Muscle of back (tissue), 3 donors: ENCODE measurements at regions not wholly inside any gene's neighbourhood (a gene's known extent, or its start where the extent isn't known, plus 50 kb on each side); places are given as distances from the start of the nearest gene placed in this dataset.

Source experiments
- DNase-seq, 3 donors: peaks; one replicate each; pipeline versions ENCODE4 v3.0.0 to v3.0.0-alpha.2; 2013

DNA sequence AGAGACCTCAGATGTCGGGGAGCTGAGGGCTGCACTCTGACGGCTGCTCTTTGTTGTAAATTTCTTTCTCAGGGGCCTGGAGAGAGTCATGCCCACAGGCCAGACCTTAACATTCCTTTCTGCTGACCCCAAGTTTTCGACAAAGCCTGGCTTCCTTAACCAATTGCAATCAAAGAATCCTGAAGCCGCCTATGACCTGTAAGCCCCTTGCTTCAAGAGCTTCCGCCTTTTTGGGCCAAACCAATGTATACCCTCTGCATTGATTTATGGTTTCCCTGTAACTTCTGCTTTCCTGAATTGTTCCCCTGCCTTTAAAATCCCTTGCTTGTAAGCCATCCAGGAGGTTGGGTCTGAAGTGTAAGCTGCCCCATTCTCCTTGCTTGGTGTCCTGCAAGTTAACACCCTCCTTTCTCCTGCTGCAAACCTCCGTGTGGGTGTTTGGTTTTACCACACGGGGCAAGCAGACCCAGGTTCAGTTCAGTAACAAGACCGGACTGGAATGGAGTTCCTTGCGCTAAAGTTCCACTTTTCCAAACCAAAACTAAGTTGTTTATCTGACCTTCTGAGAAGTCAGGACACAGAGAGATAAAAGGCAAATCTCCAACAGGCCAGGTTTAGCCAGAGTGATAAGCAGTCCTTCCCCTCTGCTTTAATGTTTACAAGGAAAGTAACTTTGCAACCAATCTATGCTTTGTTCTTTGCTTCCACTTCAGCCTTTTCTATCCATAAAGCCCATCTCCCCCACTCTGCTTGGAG lies 141.6 kb downstream of the KCNJ12 start:
- DNase-seq = no peak

DNA sequence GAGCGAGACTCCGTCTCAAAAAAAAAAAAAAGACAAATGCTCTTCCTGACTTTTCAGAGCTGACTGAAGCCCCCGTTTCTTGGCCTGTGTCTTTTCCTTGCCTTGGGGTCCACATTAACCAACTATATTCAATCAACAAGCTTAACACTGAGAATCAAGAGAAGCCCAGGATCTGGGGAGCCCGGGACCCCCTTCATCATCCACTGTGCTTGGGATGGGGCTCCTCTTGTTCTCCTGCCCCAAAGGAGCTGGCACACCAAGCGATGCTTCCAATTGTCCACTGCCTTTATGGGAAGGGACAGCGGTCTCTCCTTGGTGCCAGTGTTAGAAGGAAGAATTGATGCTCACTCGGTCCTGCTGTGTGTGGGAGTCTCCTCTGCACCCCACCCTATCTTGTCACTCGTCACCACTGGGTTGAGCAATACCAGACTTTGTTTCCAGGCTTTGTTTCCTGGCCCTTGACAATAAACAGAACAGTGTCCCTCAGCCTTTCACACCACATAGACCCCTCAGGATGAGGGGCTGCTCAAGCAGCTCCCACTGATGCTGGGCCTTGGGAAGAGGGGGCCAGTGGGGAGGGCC lies 146.7 kb downstream of the KCNJ12 start:
- no peak for DNase-seq

GRCh38 chr17:21523497-21524210 lies 147.5 kb downstream of the KCNJ12 start:
- DNase-seq = peak in 1 of 3 donors; percentile 3

GRCh38 chr17:21524211-21524591 lies 148.0 kb downstream of the KCNJ12 start:
- DNase-seq = peak in 1 of 3 donors; percentile 12

- DNase-seq = no peak
Observed at GRCh38 chr17:21525464-21526130, 149.4 kb downstream of the KCNJ12 start.

DNA sequence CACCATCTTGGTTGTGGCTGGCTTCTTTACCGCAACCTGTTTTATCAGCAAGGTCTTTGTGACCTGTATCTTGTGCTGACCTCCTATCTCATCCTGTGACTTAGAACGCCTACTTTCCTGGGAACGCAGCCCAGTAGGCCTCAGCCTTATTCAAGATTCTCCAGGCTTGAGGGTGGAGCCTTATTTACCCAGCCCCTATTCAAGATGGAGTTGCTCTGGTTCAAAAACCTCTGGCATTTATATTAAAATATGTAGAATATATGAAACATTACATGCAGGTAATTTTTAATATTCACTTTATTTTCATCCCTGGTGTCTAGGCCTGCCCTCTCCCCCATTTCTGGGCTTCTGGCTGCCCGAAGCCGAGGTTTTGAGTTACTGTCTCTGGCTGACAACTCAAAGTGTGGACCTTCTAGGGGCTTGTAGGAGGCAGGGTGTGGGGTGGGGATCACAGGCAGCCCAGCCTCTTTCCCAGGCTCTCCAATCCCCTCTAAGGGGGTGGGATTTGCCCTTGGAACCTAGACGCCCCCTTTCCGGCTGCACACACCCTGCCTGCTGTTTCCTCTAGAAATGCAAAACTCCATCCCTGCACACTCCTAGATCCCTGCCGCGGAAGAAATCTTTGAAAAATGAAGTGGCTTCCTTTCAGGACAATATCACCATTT lies 152.0 kb downstream of the KCNJ12 start:
- DNase-seq = no peak

DNA sequence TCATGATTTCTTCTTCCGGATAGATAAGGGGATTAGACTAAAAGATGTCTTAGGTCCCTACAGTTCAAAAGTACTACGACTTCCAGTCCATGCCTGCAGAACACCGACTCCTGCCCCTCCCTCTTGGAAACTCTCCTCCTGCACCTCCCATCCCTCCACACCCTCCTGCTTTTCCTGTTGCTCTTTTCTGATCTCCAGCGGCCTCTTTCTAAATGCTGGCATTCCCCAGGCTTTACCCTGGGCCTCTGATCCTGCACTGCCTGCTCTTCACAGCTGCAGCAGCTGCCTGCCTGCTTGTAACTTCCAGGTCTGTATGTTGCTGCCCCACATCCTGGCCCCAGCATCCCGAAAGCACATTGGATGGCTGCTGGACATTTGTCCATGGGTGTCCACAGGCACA lies 154.2 kb downstream of the KCNJ12 start:
- no peak for DNase-seq

DNA sequence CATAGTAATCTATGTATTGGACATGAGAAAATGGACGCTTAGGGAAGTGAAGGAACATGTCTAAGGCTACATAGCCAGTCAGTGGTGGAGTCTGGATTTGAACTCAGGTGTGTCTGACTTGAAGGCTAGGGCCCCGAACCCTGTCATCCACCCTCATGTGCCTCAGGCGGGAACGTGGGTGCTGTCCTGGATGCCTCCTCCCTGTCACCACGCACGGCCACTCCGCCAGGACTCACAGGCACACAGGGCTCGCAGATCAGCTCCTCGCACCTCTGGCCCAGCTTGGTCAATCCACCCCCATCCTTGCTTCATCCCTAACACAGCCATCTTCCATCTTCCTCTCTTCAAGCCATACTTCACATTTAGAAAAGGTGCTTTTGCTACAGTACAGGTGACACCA lies 154.7 kb downstream of the KCNJ12 start:
- no peak for DNase-seq

DNA sequence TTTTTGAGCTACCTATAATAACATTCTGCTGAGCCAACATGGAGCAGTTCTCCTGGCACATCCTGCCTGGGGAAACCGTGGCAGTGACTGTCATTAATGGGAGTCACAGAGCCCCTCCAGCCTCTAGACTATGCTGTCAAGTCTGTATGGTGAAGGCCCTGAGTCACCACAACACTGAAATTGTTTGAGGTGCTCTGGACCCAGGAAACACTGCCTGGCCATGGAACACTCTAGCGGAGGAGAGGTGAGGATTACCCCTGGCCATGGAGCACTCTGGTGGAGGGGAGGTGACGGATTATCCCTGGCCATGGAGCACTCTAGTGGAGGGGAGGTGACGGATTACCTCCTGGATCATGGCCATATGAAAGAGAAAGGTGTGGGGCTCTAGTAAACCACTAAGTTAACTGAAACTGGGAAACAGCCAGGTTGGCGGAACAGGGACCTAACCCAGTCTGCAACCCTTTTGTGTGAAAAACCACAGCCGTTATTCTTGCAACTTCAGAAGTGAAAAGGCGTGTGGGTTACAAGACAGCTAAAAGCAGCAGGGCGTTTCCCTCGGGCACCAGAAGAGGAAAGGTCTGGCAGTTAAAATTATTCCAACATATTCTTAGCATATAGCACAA lies 156.7 kb downstream of the KCNJ12 start:
- no peak for DNase-seq

DNA sequence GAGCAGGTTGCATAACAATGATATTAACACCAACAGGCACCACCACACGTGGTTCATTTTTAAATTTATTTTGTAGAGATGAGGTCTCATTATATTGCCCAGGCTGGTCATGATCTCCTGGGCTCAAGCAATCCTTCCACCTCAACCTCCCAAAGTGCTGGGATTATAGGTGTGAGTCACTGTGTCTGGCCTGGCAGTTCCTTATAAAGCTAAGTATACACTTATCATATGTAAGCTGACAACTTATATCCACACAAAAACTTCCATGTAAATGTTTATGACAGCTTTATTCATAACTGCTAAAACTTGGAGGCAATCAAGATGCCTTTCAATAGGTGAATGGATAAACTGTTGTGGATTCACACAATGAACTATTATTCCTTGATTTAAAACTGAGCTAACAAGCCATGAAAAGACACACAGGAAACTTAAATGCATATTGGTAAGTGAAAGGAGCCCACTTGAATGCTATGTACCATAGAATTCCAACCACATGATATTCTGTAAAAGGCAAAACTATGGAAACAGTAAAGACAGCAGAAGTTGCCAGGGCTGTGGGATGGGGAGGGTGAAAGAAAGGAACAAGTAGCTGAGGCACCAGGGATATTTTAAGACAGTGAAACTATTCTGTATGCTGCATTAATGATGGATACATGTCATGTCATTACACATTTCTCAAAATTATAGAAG lies 156.5 kb upstream of the KCNJ18 start:
- no peak for DNase-seq

DNA sequence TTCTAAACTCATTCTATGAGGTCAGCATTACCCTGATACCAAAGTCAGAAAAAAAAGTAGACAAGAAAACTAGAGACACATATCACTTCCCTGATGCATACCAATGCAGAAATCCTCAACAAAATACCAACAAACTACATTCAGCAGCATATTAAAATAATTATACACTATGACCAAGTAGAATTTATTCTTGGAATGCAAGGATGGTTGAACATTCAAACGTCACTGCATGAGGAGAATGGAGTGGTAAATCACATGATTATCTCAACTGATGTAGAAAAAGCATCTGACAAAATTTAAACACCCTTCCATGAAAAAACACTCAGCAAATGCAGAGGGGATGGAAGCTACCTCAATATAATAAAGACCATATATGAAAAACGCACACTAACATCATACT lies 155.0 kb upstream of the KCNJ18 start:
- DNase-seq = no peak

DNA sequence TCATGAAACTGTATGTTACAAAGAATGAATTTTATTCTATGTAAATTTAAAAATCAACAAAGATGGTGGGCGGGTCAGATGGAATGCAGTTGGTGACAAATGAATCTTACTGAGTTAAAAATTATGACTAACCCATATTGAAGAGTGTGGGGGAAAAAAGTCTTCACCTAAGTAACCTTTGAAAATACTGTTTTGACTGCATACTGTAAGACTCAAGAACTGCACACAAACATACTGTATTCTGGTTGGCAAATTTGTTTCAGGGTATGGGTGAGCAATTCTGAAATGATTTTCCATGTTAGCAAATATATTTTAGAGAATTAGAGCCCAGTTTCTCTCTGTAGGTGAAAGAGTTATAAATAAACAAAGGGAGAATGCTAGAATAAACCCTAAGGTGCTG lies 153.7 kb upstream of the KCNJ18 start:
- no peak for DNase-seq

- no peak for DNase-seq
Observed at GRCh38 chr17:21539146-21539545, 153.2 kb upstream of the KCNJ18 start.

DNA sequence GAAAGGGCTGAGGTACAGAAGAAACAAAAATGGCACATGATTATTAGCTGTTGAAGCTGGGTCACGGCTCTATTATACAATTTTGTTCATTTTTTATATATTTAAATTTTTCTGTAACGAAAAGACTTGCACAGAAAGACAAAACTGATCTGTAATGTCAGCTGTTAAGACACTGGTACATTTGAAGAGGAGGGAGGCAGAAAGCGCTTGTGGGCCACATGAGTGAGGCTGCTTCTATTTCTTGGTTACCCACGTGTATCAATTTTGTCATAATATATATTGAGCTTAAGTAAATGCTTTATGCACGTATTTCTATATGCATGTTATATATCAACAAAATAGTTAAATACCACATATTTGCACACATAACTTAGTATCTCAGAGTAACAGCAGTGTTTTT lies 151.8 kb upstream of the KCNJ18 start:
- no peak for DNase-seq

- no peak for DNase-seq
Observed at GRCh38 chr17:21542070-21542469, 150.3 kb upstream of the KCNJ18 start.

GRCh38 chr17:21542991-21543390 lies 149.3 kb upstream of the KCNJ18 start:
- DNase-seq = no peak

DNA sequence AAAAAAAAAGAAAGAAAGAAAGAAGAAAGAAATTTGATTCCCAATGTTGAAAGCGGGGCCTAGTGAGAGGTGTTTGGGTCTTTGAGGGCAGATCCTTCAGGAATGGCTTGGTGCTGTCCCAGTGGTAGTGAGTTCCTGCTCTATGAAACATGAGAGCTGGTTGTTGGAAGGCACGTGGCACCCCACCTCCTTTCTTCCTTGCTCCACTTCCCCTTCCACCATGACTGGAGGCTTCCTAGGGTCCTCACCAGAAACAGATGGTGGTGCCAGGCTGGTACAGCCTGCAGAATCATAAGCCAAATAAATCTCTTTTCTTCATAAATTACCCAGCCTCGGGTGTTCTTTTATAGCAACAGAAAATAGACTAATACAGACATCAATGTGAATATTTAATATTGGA lies 147.3 kb upstream of the KCNJ18 start:
- DNase-seq = no peak

- DNase-seq = no peak
Observed at GRCh38 chr17:21548236-21548635, 144.1 kb upstream of the KCNJ18 start.

DNA sequence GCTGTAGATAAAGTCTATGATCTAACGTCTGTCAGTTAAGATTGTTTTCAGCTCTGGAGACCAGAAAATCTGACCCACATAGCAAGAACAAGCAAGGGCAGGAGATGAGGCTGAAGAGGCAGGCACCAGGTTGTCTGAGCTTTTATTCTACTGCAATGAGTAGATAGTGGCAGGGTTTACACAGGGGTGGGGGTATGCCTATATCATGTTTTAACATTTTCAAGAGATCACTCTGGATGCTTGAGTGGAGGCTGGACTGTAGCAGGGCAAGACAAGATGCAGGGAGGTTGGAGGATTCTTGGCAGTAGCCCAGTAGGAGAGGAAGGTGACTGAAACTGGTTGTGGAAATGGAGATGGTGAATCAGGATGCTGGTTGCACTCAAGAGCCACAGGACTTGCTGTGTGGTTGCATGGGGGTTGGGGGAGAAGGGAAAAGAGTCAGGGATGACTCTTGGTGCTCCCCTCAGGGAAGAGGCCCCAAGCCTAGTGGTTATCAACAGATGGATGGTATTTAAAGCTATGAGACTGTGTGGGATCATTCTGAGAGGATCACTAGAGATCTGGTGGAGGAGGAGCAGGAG lies 143.1 kb upstream of the KCNJ18 start:
- peak in 1 of 3 donors; percentile 53 for DNase-seq

- DNase-seq = peak in 1 of 3 donors; percentile 49
Observed at GRCh38 chr17:21550031-21550430, 142.3 kb upstream of the KCNJ18 start.
